Smooth muscle cell (in vitro differentiated cells): ENCODE measurements at regions not wholly inside any gene's neighbourhood (a gene's known extent, or its start where the extent isn't known, plus 50 kb on each side); places are given as distances from the start of the nearest gene placed in this dataset.

Experiments used
- DNase-seq: peaks from one replicate; lab custom pipeline; 2025; ENCODE audit not compliant: unreplicated experiment; lab: John Stamatoyannopoulos, UW
- H2AFZ ChIP-seq: fragments of 200-600 bp; sonication (generic); 2 replicates; pipeline ENCODE4 v1.6.0; 2016; ENCODE audit warnings: antibody characterized with exemption, low read depth, mild to moderate bottlenecking
- H3F3A ChIP-seq: fragments of 200-600 bp; sonication (generic); 2 replicates; pipeline ENCODE4 v1.6.0; 2017; ENCODE audit warnings: antibody characterized with exemption, low read depth
- H3K27ac ChIP-seq: fragments of 200-600 bp; sonication (generic); 2 replicates; pipeline ENCODE4 v1.5.1; 2016; ENCODE audit warnings: low read depth, mild to moderate bottlenecking
- H3K27me3 ChIP-seq: fragments of 200-600 bp; sonication (generic); 2 replicates; pipeline ENCODE4 v1.6.1; 2016; ENCODE audit warnings: low read depth, mild to moderate bottlenecking
- H3K36me3 ChIP-seq: fragments of 200-600 bp; sonication (generic); 2 replicates; pipeline ENCODE4 v1.5.1; 2016; ENCODE audit warnings: low read depth
- H3K4me1 ChIP-seq: fragments of 200-600 bp; sonication (generic); 2 replicates; pipeline ENCODE4 v1.5.1; 2016; ENCODE audit warnings: low read depth
- H3K4me2 ChIP-seq: fragments of 200-600 bp; sonication (generic); 2 replicates; pipeline ENCODE4 v1.6.0; 2016; ENCODE audit warnings: mild to moderate bottlenecking
- H3K4me3 ChIP-seq: fragments of 200-600 bp; sonication (generic); 2 replicates; pipeline ENCODE4 v1.5.1; 2016; ENCODE audit warnings: mild to moderate bottlenecking
- H3K79me2 ChIP-seq: fragments of 200-600 bp; sonication (generic); 2 replicates; pipeline ENCODE4 v1.6.0; 2016; ENCODE audit warnings: low read depth, mild to moderate bottlenecking
- H3K9ac ChIP-seq: fragments of 200-600 bp; sonication (generic); 2 replicates; pipeline ENCODE4 v1.6.0; 2016; ENCODE audit warnings: low read depth
- H3K9me3 ChIP-seq: fragments of 200-600 bp; sonication (generic); replicated peaks from 2 replicates; pipeline ENCODE4 v1.5.1; 2016; ENCODE audit warnings: low read depth
- H4K20me1 ChIP-seq: fragments of 200-600 bp; sonication (generic); 2 replicates; pipeline ENCODE4 v1.6.0; 2016; ENCODE audit warnings: low read depth
- CTCF ChIP-seq: fragments of 200-600 bp; sonication (generic); IDR thresholded peaks from 2 replicates; pipeline ENCODE4 v1.5.1; 2017; ENCODE audit warnings: borderline replicate concordance, mild to moderate bottlenecking, antibody characterized with exemption; ENCODE audit not compliant: insufficient read depth, poor library complexity, severe bottlenecking
- WGBS: methylation state at CpG from one replicate; pipeline ENCODE4 v1.1.7; 2016; ENCODE audit warnings: low lambda C conversion rate; 5-methylcytosine and 5-hydroxymethylcytosine counted together

GRCh38 chr5:36355516-36355915 is 53.8 kb upstream of the RANBP3L start:
- H3K27me3 ChIP-seq = no peaks in the 10 kb centered on the region
- H3K79me2 ChIP-seq = no peaks in the 10 kb centered on the region
- no peak overlapping the region for H3K4me3 ChIP-seq
- H3K4me1 ChIP-seq = peaks cover 13% of the 10 kb centered on the region
- H3F3A ChIP-seq = peaks cover 11% of the 10 kb centered on the region
- no peak for DNase-seq
- TF ChIP-seq CTCF = no peak
- no peaks in the 10 kb centered on the region for H3K9me3 ChIP-seq
- no peak overlapping the region for H3K27ac ChIP-seq
- no peak overlapping the region for H3K9ac ChIP-seq
- 100% methylated on average over 1 of the region's 1 CpG for WGBS
- H3K36me3 ChIP-seq = no peaks in the 10 kb centered on the region
- no peak overlapping the region for H2AFZ ChIP-seq
- H4K20me1 ChIP-seq = no peaks in the 10 kb centered on the region
- no peak overlapping the region for H3K4me2 ChIP-seq

- no peak overlapping the region for H3K4me3 ChIP-seq
- WGBS = 43% methylated on average over 2 of the region's 2 CpGs
Measured at GRCh38 chr5:36356915-36357314, 55.2 kb upstream of the RANBP3L start.

GRCh38 chr5:36357391-36357975 is 55.8 kb upstream of the RANBP3L start:
- Histone ChIP-seq H3K9ac (no peak overlapping the region), H3K27ac (peak overlapping the region; percentile 72), H3K4me2 (peak overlapping the region; percentile 63), H3K36me3 (no peaks in the 10 kb centered on the region), H2AFZ (no peak overlapping the region), H3F3A (peaks cover 11% of the 10 kb centered on the region), H3K4me3 (no peak overlapping the region), H3K79me2 (no peaks in the 10 kb centered on the region), H3K4me1 (peaks cover 13% of the 10 kb centered on the region), H3K27me3 (no peaks in the 10 kb centered on the region), H3K9me3 (no peaks in the 10 kb centered on the region), H4K20me1 (no peaks in the 10 kb centered on the region)
- 15% methylated on average over 5 of the region's 5 CpGs for WGBS
- no peak for DNase-seq
- no peak for TF ChIP-seq CTCF

More at GRCh38 chr5:36356915-36357314, 55.2 kb upstream of the RANBP3L start:
- peak overlapping the region; percentile 72 for H3K27ac ChIP-seq
- no peaks in the 10 kb centered on the region for H3K9me3 ChIP-seq
- no peaks in the 10 kb centered on the region for H4K20me1 ChIP-seq
- DNase-seq = no peak
- no peaks in the 10 kb centered on the region for H3K27me3 ChIP-seq
- no peaks in the 10 kb centered on the region for H3K36me3 ChIP-seq
- no peak for TF ChIP-seq CTCF
- no peak overlapping the region for H2AFZ ChIP-seq
- peaks cover 11% of the 10 kb centered on the region for H3F3A ChIP-seq
- no peaks in the 10 kb centered on the region for H3K79me2 ChIP-seq
- H3K4me1 ChIP-seq = peaks cover 13% of the 10 kb centered on the region
- H3K4me2 ChIP-seq = peak overlapping the region; percentile 53
- H3K9ac ChIP-seq = no peak overlapping the region

- H3K36me3 ChIP-seq = no peaks in the 10 kb centered on the region
- WGBS = 61% methylated on average over 6 of the region's 6 CpGs
- no peak overlapping the region for H3K9ac ChIP-seq
- no peak for DNase-seq
- H3K4me1 ChIP-seq = peaks cover 13% of the 10 kb centered on the region
- H3K79me2 ChIP-seq = no peaks in the 10 kb centered on the region
- H3K27me3 ChIP-seq = no peaks in the 10 kb centered on the region
- H3K4me3 ChIP-seq = no peak overlapping the region
- no peaks in the 10 kb centered on the region for H4K20me1 ChIP-seq
- H3F3A ChIP-seq = peaks cover 11% of the 10 kb centered on the region
- H3K27ac ChIP-seq = no peak overlapping the region
- H3K9me3 ChIP-seq = no peaks in the 10 kb centered on the region
- no peak for TF ChIP-seq CTCF
- peak overlapping the region; percentile 63 for H3K4me2 ChIP-seq
- no peak overlapping the region for H2AFZ ChIP-seq
Measured at GRCh38 chr5:36359267-36359666, 57.6 kb upstream of the RANBP3L start.
